Activated CD4-positive, alpha-beta T cell treated with anti-CD3 and anti-CD28 coated beads for 36 hours (primary cell): ENCODE measurements at regions not wholly inside any gene's neighbourhood (a gene's known extent, or its start where the extent isn't known, plus 50 kb on each side); places are given as distances from the start of the nearest gene placed in this dataset.
A peak's percentile ranks its signal among the peaks of the same experiment; 100 is the strongest.

Experiments used
- ATAC-seq: fragments of 200-7000 bp; cut with Tn5 transposase; one replicate; pipeline ENCODE4 v1.10.0; 2021; ENCODE audit warnings: mild to moderate bottlenecking, moderate library complexity
- CTCF ChIA-PET: fragments of 350-600 bp; sonication (Branson Sonifier 250); formaldehyde crosslinking; loops from one replicate; lab custom pipeline; 2021; ENCODE audit warnings: antibody characterized with exemption; lab: Charles Lee
- POLR2A ChIA-PET: fragments of 350-600 bp; sonication (Branson Sonifier 250); formaldehyde crosslinking; loops from one replicate; lab custom pipeline; 2021; ENCODE audit warnings: antibody characterized with exemption, inconsistent platforms; lab: Charles Lee
- DNase-seq: peaks from one replicate; pipeline ENCODE4 v3.0.0-alpha.2; 2020
- H3K27ac Mint-ChIP-seq: one replicate; pipeline ENCODE4 v1.8.0; 2021; ENCODE audit warnings: mixed read lengths
- H3K27me3 Mint-ChIP-seq: one replicate; pipeline ENCODE4 v1.8.0; 2021; ENCODE audit warnings: mixed read lengths
- H3K36me3 Mint-ChIP-seq: one replicate; pipeline ENCODE4 v1.8.0; 2021; ENCODE audit warnings: low read depth, mixed read lengths
- H3K4me1 Mint-ChIP-seq: one replicate; pipeline ENCODE4 v1.8.0; 2021; ENCODE audit warnings: mixed read lengths
- H3K4me3 Mint-ChIP-seq: one replicate; pipeline ENCODE4 v1.8.0; 2021; ENCODE audit warnings: mild to moderate bottlenecking, moderate library complexity, mixed read lengths
- H3K9me3 Mint-ChIP-seq: one replicate; pipeline ENCODE4 v1.8.0; 2021; ENCODE audit warnings: low read depth, mixed read lengths
- intact Hi-C, 2 experiments: fragments of 100-400 bp; cut with DNase I in 1 of 2; cut with micrococcal nuclease in 1 of 2; formaldehyde crosslinking; loops; one replicate each; pipeline versions ENCODE4 v1.14.2 to v1.15.1; 2022 to 2024; cut with DNase I, micrococcal nuclease

GRCh38 chr7:97377713-97378112, 260.2 kb downstream of the SDHAF3 start:
- Mint-ChIP-seq H3K4me3 (no peak overlapping the region), H3K9me3 (no peaks in the 10 kb centered on the region), H3K36me3 (no peaks in the 10 kb centered on the region), H3K27ac (no peak overlapping the region), H3K4me1 (no peaks in the 10 kb centered on the region), H3K27me3 (no peaks in the 10 kb centered on the region)
- CTCF ChIA-PET, result no interaction called here
- POLR2A ChIA-PET, result no interaction called here
- intact Hi-C loops, result no loop called here
- ATAC-seq (no peak), DNase-seq (no peak)

DNA sequence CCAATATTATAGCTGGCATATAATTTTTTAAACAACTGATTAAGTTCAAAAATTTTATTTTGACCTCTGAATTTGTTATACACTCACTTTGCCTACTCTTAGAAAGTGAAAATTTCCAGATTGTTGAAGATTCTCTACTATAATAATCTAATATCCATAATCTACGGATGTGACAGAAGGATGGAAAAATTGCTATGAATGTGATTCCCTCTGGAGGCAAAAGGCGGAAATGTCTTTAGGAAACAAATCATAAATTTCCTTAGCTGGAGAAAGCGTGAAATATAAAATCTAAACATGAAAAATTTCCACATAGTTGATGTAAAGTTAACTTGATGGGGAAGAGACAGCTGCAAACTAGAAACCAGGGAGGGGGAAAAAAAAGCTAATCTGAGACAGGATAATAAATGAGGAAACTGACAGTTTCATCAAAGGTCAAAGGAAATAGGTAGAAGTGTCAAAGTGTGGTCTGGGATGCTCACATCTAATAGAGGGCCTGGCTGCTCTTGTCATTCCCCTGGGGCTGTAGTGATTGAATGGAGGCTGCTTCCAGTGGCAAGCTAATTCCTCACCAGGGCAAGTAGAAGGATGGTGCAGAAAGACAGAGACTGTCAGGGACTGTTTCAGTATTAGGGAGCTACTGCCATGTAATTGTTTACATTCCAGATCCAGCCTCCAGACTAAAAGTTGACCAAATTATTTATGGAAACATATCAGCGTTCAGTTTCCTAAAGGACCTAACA, 264.5 kb downstream of the SDHAF3 start:
- intact Hi-C loops, result no loop called here
- ChIA-PET CTCF (interaction anchor here (1.5 kb wide), 1 partner anchor 9 kb away, joined by 3 read pairs; no protein-coding TSS in a partner anchor), POLR2A (no interaction called here)
- Mint-ChIP-seq H3K27me3 (no peaks in the 10 kb centered on the region), H3K4me1 (no peaks in the 10 kb centered on the region), H3K4me3 (no peak overlapping the region), H3K36me3 (no peaks in the 10 kb centered on the region), H3K27ac (no peak overlapping the region), H3K9me3 (no peaks in the 10 kb centered on the region)
- ATAC-seq, result no peak
- DNase-seq, result no peak

DNA sequence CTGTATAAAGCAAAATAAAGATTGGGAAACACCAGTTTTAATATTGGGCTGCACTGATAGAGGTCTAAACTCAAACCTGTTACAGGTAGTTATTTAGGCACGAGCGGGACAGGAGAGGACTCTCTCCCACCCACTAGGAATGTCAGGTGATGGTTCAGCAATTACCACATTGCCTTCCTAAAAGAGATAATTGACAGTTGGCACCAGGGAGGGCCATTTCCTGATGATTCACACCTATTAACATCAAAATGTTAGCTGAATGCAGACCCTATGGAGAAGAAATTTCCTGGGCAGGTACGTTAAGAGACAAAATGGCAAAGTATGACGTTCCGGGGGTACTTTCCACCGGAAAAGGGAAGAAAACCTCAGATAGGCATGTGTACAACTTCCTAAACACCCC, 272.6 kb downstream of the SDHAF3 start:
- H3K9me3 Mint-ChIP-seq, result no peaks in the 10 kb centered on the region
- H3K4me1 Mint-ChIP-seq, result no peaks in the 10 kb centered on the region
- H3K36me3 Mint-ChIP-seq, result no peaks in the 10 kb centered on the region
- H3K4me3 Mint-ChIP-seq, result no peak overlapping the region
- peaks cover 3% of the 10 kb centered on the region for H3K27me3 Mint-ChIP-seq
- DNase-seq (no peak), ATAC-seq (no peak)
- H3K27ac Mint-ChIP-seq, result no peak overlapping the region
- ChIA-PET CTCF (interaction anchor here (1.7 kb wide), 1 partner anchor 17 kb away, joined by 4 read pairs; no protein-coding TSS in a partner anchor), POLR2A (no interaction called here)
- intact Hi-C loops, result no loop called here

DNA sequence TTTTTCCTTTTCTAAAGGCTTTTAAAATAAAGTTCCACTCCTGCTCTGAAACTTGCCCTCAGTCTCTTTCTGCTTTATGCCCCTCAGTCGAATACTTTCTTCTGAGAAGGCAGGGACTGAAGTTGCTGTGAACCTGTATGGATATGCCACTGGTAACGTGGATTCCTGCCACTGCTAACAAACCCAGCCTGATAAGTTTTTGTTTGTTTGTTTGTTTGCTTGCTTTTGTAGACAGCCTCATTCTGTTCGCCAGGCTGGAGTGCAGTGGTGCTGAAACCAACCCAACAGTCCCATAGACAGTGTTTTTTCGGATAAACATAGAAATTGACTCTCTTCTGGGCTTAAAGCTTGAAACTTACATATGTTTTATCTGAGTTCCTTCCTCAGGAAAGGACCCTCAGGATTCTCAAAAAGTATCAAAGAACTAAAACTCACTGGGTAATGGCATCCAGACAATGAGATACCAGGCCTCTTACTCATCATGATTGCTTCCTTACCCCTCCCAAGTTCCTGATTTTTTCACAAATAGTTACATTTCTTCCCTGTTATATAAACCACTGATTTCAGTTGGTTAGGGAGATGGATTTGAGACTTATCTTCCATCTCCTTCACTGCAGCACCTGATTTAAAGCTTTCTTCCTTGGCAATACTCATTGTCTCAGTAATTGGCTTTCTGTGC, 273.6 kb downstream of the SDHAF3 start:
- no peaks in the 10 kb centered on the region for H3K9me3 Mint-ChIP-seq
- ChIA-PET POLR2A (no interaction called here), CTCF (no interaction called here)
- H3K4me3 Mint-ChIP-seq, result no peak overlapping the region
- ATAC-seq (no peak), DNase-seq (no peak)
- no peak overlapping the region for H3K27ac Mint-ChIP-seq
- H3K4me1 Mint-ChIP-seq, result no peaks in the 10 kb centered on the region
- peaks cover 3% of the 10 kb centered on the region for H3K27me3 Mint-ChIP-seq
- intact Hi-C loops, result no loop called here
- no peaks in the 10 kb centered on the region for H3K36me3 Mint-ChIP-seq

DNA sequence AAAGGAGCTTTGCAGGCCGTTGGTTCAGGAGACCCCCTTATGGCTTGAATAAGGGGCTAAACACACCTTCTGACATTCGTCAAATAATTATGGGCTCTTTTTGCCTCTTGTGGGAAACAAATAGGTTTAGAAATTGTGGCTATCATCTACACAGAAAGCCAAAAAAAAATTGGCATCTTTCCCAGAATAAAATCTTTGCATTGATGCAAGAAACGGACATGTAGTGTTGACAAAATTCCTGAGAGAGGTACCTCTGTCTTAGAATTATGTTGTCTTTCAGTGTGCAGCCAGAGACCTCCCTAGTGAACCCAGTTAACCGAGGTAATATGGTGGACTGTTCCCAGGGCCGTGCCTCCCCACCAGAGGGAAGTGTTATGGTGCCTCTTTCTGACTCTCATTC, 283.9 kb downstream of the SDHAF3 start:
- Mint-ChIP-seq H3K27ac (no peak overlapping the region), H3K4me1 (no peaks in the 10 kb centered on the region), H3K27me3 (peaks cover 1% of the 10 kb centered on the region), H3K9me3 (no peaks in the 10 kb centered on the region), H3K4me3 (no peak overlapping the region), H3K36me3 (no peaks in the 10 kb centered on the region)
- no peak for ATAC-seq
- ChIA-PET CTCF (no interaction called here), POLR2A (no interaction called here)
- intact Hi-C loops, result no loop called here
- no peak for DNase-seq

DNA sequence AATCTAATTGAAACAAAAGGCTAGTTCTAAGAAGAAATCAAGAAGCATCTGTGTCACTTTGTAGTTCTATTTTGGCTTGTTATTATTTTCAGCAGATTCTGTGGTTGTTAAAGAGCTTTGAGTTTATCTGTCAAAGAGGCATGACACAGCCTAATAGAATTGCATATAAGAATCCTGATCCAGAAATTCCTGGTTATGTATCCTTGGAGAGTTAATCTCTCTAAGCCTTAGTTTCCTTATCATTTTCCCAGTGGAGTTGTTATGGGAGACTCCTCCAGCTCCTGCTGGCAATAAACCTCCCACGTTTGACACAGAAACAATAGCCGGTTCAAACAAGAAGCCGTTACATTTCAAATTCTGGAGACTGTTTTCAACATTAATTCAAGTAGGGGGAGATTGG, 288.3 kb downstream of the SDHAF3 start:
- peaks cover 4% of the 10 kb centered on the region for H3K27me3 Mint-ChIP-seq
- DNase-seq, result no peak
- no peaks in the 10 kb centered on the region for H3K36me3 Mint-ChIP-seq
- H3K27ac Mint-ChIP-seq, result no peak overlapping the region
- intact Hi-C loops, result no loop called here
- ChIA-PET POLR2A (no interaction called here), CTCF (interaction anchor here (0.7 kb wide), 2 partner anchors 71 to 236 kb away, joined by 3 read pairs; no protein-coding TSS in a partner anchor)
- H3K4me3 Mint-ChIP-seq, result no peak overlapping the region
- H3K9me3 Mint-ChIP-seq, result no peaks in the 10 kb centered on the region
- no peak for ATAC-seq
- H3K4me1 Mint-ChIP-seq, result no peaks in the 10 kb centered on the region

GRCh38 chr7:97407106-97407505, 289.6 kb downstream of the SDHAF3 start:
- ATAC-seq, result no peak
- intact Hi-C loops, result no loop called here
- no peak overlapping the region for H3K4me3 Mint-ChIP-seq
- no peak for DNase-seq
- no peaks in the 10 kb centered on the region for H3K9me3 Mint-ChIP-seq
- no peaks in the 10 kb centered on the region for H3K36me3 Mint-ChIP-seq
- no peak overlapping the region for H3K27ac Mint-ChIP-seq
- ChIA-PET CTCF (interaction anchor here (1.2 to 1.3 kb wide), 2 partner anchors 11 to 17 kb away, joined by 3 to 4 read pairs; no protein-coding TSS in a partner anchor), POLR2A (no interaction called here)
- peaks cover 4% of the 10 kb centered on the region for H3K27me3 Mint-ChIP-seq
- no peaks in the 10 kb centered on the region for H3K4me1 Mint-ChIP-seq

GRCh38 chr7:97409346-97409745, 291.8 kb downstream of the SDHAF3 start:
- H3K27ac Mint-ChIP-seq, result no peak overlapping the region
- POLR2A ChIA-PET, result no interaction called here
- intact Hi-C loops, result no loop called here
- H3K9me3 Mint-ChIP-seq, result no peaks in the 10 kb centered on the region
- DNase-seq (no peak), ATAC-seq (no peak)
- CTCF ChIA-PET, result no interaction called here
- H3K27me3 Mint-ChIP-seq, result peaks cover 4% of the 10 kb centered on the region
- no peaks in the 10 kb centered on the region for H3K4me1 Mint-ChIP-seq
- H3K36me3 Mint-ChIP-seq, result no peaks in the 10 kb centered on the region
- no peak overlapping the region for H3K4me3 Mint-ChIP-seq

DNA sequence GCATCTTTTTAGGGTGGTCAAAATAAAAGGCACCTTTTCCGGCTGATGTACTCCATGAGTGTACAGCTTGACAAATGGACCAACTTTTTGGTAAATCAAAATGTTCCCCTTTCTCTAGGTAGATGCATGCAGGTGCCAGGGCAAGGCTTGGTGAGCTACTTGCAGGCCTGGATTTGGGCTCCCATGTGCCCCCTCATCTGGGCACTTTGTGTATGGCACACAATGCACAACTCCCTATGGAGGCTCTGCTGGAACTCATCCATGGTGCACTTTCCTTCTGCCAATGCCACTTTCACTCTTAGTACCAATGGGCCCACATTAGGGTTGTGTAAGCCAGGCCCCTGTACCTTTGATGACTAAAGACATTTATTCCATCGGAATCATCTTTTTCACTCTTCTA, 300.8 kb downstream of the SDHAF3 start:
- intact Hi-C loops, result no loop called here
- ATAC-seq, result no peak
- peak; percentile 9 for DNase-seq
- Mint-ChIP-seq H3K27me3 (no peaks in the 10 kb centered on the region), H3K9me3 (no peaks in the 10 kb centered on the region), H3K36me3 (no peaks in the 10 kb centered on the region), H3K4me1 (no peaks in the 10 kb centered on the region), H3K27ac (no peak overlapping the region), H3K4me3 (no peak overlapping the region)
- ChIA-PET POLR2A (no interaction called here), CTCF (interaction anchor here (1.0 kb wide), 1 partner anchor 11 kb away, joined by 3 read pairs; no protein-coding TSS in a partner anchor)

DNA sequence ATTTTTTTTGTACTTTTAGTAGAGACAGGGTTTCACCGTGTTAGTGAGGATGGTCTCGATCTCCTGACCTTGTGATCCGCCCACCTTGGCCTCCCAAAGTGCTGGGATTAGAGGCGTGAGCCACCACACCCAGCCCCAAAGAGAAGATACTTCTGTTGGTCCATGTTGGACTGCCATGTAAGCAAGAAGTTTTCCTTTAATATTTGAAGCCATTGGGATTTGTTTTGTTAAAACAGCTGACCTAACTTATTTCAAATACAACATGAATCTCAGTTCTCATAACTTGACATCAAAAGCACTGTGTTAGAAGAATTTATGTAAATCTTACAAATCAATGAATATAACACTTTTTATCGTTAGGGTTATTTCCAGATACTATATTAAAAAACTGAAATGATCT, 302.4 kb downstream of the SDHAF3 start:
- intact Hi-C loops, result no loop called here
- Mint-ChIP-seq H3K4me3 (no peak overlapping the region), H3K9me3 (no peaks in the 10 kb centered on the region), H3K36me3 (no peaks in the 10 kb centered on the region), H3K27me3 (no peaks in the 10 kb centered on the region), H3K27ac (no peak overlapping the region), H3K4me1 (no peaks in the 10 kb centered on the region)
- ATAC-seq, result no peak
- DNase-seq, result no peak
- ChIA-PET POLR2A (no interaction called here), CTCF (no interaction called here)

- Mint-ChIP-seq H3K27ac (no peak overlapping the region), H3K4me3 (no peak overlapping the region), H3K36me3 (no peaks in the 10 kb centered on the region), H3K4me1 (no peaks in the 10 kb centered on the region), H3K27me3 (no peaks in the 10 kb centered on the region), H3K9me3 (no peaks in the 10 kb centered on the region)
- intact Hi-C loops, result no loop called here
- ATAC-seq (no peak), DNase-seq (no peak)
- POLR2A ChIA-PET, result no interaction called here
- CTCF ChIA-PET, result no interaction called here
Measured at GRCh38 chr7:97421307-97421930, 303.9 kb downstream of the SDHAF3 start.

- ChIA-PET CTCF (interaction anchor here (0.5 kb wide), 1 partner anchor 60 kb away, joined by 3 read pairs; no protein-coding TSS in a partner anchor), POLR2A (no interaction called here)
- Mint-ChIP-seq H3K27me3 (no peaks in the 10 kb centered on the region), H3K36me3 (no peaks in the 10 kb centered on the region), H3K9me3 (no peaks in the 10 kb centered on the region), H3K27ac (no peak overlapping the region), H3K4me1 (no peaks in the 10 kb centered on the region), H3K4me3 (no peak overlapping the region)
- DNase-seq (no peak), ATAC-seq (no peak)
- intact Hi-C loops, result no loop called here
Measured at GRCh38 chr7:97422046-97422445, 304.5 kb downstream of the SDHAF3 start.
